Neural cell (in vitro differentiated cells): ENCODE measurements at regions not wholly inside any gene's neighbourhood (a gene's known extent, or its start where the extent isn't known, plus 50 kb on each side); places are given as distances from the start of the nearest gene placed in this dataset.

Source experiments
- H2AFZ ChIP-seq: fragments of 200-600, 300-800 bp; sonication (generic), shearing (Covaris generic); 2 replicates; pipeline ENCODE4 v1.6.0; 2014; ENCODE audit warnings: low read depth, mild to moderate bottlenecking, antibody characterized with exemption, low read length, moderate library complexity
- H3F3A ChIP-seq: fragments of 200-600 bp; shearing (Covaris generic); 2 replicates; pipeline ENCODE4 v1.6.1; 2016; ENCODE audit warnings: mild to moderate bottlenecking, moderate library complexity, mixed read lengths, antibody characterized with exemption, low read length; ENCODE audit not compliant: insufficient read depth, poor library complexity, severe bottlenecking
- H3K27ac ChIP-seq: fragments of 200-600, 300-800 bp; sonication (generic), shearing (Covaris generic); 2 replicates; pipeline ENCODE4 v1.5.1; 2014; ENCODE audit warnings: mild to moderate bottlenecking, low read length, moderate library complexity
- H3K27me3 ChIP-seq: fragments of 300-800, 200-600 bp; sonication (generic), shearing (Covaris generic); 2 replicates; pipeline ENCODE4 v1.6.0; 2014; ENCODE audit warnings: mild to moderate bottlenecking, low read depth, low read length, moderate library complexity; ENCODE audit not compliant: insufficient read depth
- H3K36me3 ChIP-seq: fragments of 300-800, 200-600 bp; sonication (generic), shearing (Covaris generic); 2 replicates; pipeline ENCODE4 v1.5.1; 2014; ENCODE audit warnings: mild to moderate bottlenecking, antibody characterized with exemption, low read length, moderate library complexity; ENCODE audit not compliant: insufficient read depth
- H3K4me2 ChIP-seq: fragments of 300-800, 200-600 bp; sonication (generic), shearing (Covaris generic); 2 replicates; pipeline ENCODE4 v1.6.0; 2014; ENCODE audit warnings: mild to moderate bottlenecking, low read length
- H3K4me3 ChIP-seq: fragments of 300-800, 200-600 bp; sonication (generic), shearing (Covaris generic); 2 replicates; pipeline ENCODE4 v1.5.1; 2014; ENCODE audit warnings: mild to moderate bottlenecking, low read length, moderate library complexity
- H3K79me2 ChIP-seq: fragments of 200-600 bp; shearing (Covaris generic); replicated peaks from 2 replicates; pipeline ENCODE4 v1.6.0; 2014; ENCODE audit warnings: mild to moderate bottlenecking, low read length, moderate library complexity; ENCODE audit not compliant: insufficient read depth
- H3K9ac ChIP-seq: fragments of 300-800, 200-600 bp; sonication (generic), shearing (Covaris generic); 2 replicates; pipeline ENCODE4 v1.6.1; 2016; ENCODE audit warnings: mild to moderate bottlenecking, low read length, mixed read lengths
- H3K9me2 ChIP-seq: fragments of 200-600 bp; shearing (Covaris generic); 2 replicates; pipeline ENCODE4 v1.6.1; 2016; ENCODE audit warnings: mild to moderate bottlenecking, low read length, mixed read lengths; ENCODE audit not compliant: insufficient read depth
- H3K9me3 ChIP-seq: fragments of 200-600, 300-800 bp; sonication (generic), shearing (Covaris generic); 2 replicates; pipeline ENCODE4 v1.6.1; 2016; ENCODE audit warnings: mild to moderate bottlenecking, mixed run types, low read length, moderate library complexity, mixed read lengths
- H4K20me1 ChIP-seq: fragments of 200-600 bp; shearing (Covaris generic); 2 replicates; pipeline ENCODE4 v1.6.1; 2016; ENCODE audit warnings: mild to moderate bottlenecking, mixed run types; ENCODE audit not compliant: insufficient read depth
- CTCF ChIP-seq: fragments of 450-650 bp; IDR thresholded peaks from 2 replicates; pipeline ENCODE4 v1.5.1; 2014; ENCODE audit warnings: antibody characterized with exemption, mild to moderate bottlenecking, moderate library complexity; ENCODE audit not compliant: poor library complexity, severe bottlenecking
- EP300 ChIP-seq: fragments of 450-650 bp; conservative IDR thresholded peaks from 2 replicates; pipeline ENCODE4 v1.6.1; 2014; ENCODE audit warnings: antibody characterized with exemption, mild to moderate bottlenecking, moderate library complexity; ENCODE audit not compliant: poor library complexity, severe bottlenecking
- EZH2 ChIP-seq: fragments of 200-600, 300-800 bp; shearing (Covaris generic), sonication (generic); IDR thresholded peaks from 2 replicates; pipeline ENCODE4 v1.6.1; 2014; ENCODE audit warnings: antibody characterized with exemption, low read length, borderline replicate concordance, mild to moderate bottlenecking; ENCODE audit not compliant: insufficient read depth, poor library complexity, severe bottlenecking
- MXI1 ChIP-seq: fragments of 450-650 bp; conservative IDR thresholded peaks from 2 replicates; pipeline ENCODE4 v1.6.1; 2014; ENCODE audit warnings: antibody characterized with exemption, mild to moderate bottlenecking; ENCODE audit not compliant: poor library complexity, severe bottlenecking
- POLR2AphosphoS5 ChIP-seq: IDR thresholded peaks from 2 replicates; pipeline ENCODE4 v1.6.1; 2012
- RAD21 ChIP-seq: fragments of 450-650 bp; conservative IDR thresholded peaks from 2 replicates; pipeline ENCODE4 v1.6.1; 2014; ENCODE audit warnings: antibody characterized with exemption, mild to moderate bottlenecking, moderate library complexity
- REST ChIP-seq: IDR thresholded peaks from 2 replicates; pipeline ENCODE4 v1.6.1; 2012; ENCODE audit warnings: borderline replicate concordance
- SMC3 ChIP-seq: fragments of 450-650 bp; conservative IDR thresholded peaks from 2 replicates; pipeline ENCODE4 v1.6.1; 2014; ENCODE audit warnings: antibody characterized with exemption, mild to moderate bottlenecking, moderate library complexity; ENCODE audit not compliant: poor library complexity
- TAF1 ChIP-seq: IDR thresholded peaks from 2 replicates; pipeline ENCODE4 v1.6.1; 2012; ENCODE audit warnings: low read depth

- no peaks in the 10 kb centered on the region for H3K27me3 ChIP-seq
- no peaks in the 10 kb centered on the region for H3F3A ChIP-seq
- H3K4me3 ChIP-seq, result no peak overlapping the region
- H3K79me2 ChIP-seq, result no peaks in the 10 kb centered on the region
- no peaks in the 10 kb centered on the region for H3K9me3 ChIP-seq
- no peak overlapping the region for H2AFZ ChIP-seq
- H3K9me2 ChIP-seq, result no peaks in the 10 kb centered on the region
- no peaks in the 10 kb centered on the region for H4K20me1 ChIP-seq
- H3K9ac ChIP-seq, result no peak overlapping the region
- no peaks in the 10 kb centered on the region for H3K36me3 ChIP-seq
- TF ChIP-seq MXI1 (no peak), CTCF (no peak), REST (no peak), POLR2AphosphoS5 (no peak), EP300 (no peak)
- H3K27ac ChIP-seq, result no peak overlapping the region
- no peak overlapping the region for H3K4me2 ChIP-seq
These were observed 94.8 kb upstream of the COL5A2 start for GRCh38 chr2:189274361-189274760.

- no peak overlapping the region for H3K4me2 ChIP-seq
- H3K9me3 ChIP-seq, result no peaks in the 10 kb centered on the region
- H3K27me3 ChIP-seq, result no peaks in the 10 kb centered on the region
- no peaks in the 10 kb centered on the region for H3F3A ChIP-seq
- H3K9ac ChIP-seq, result no peak overlapping the region
- H2AFZ ChIP-seq, result no peak overlapping the region
- H3K79me2 ChIP-seq, result no peaks in the 10 kb centered on the region
- no peak overlapping the region for H3K4me3 ChIP-seq
- TF ChIP-seq REST (no peak), MXI1 (no peak), CTCF (no peak), RAD21 (no peak), SMC3 (no peak), EZH2 (no peak), EP300 (no peak), POLR2AphosphoS5 (no peak), TAF1 (no peak)
- H3K36me3 ChIP-seq, result no peaks in the 10 kb centered on the region
- no peak overlapping the region for H3K27ac ChIP-seq
- H4K20me1 ChIP-seq, result no peaks in the 10 kb centered on the region
- H3K9me2 ChIP-seq, result no peaks in the 10 kb centered on the region
These were observed 96.7 kb upstream of the COL5A2 start for GRCh38 chr2:189276277-189276676.
